Activated CD8-positive, alpha-beta memory T cell treated with anti-CD3 and anti-CD28 coated beads, Interleukin-2, amount 50 U/mL, for 4 hours (primary cell): ENCODE measurements at regions not wholly inside any gene's neighbourhood (a gene's known extent, or its start where the extent isn't known, plus 50 kb on each side); places are given as distances from the start of the nearest gene placed in this dataset.
"Not testable (repeated sequence)": the region's sequence is repeated elsewhere in the genome, so short reads cannot be mapped to it uniquely, and the experiment has no call there.

ENCODE experiments used
- DNase-seq: peaks from one replicate; pipeline ENCODE4 v3.0.0-alpha.2; 2020

- no peak for DNase-seq
Observed at GRCh38 chr6:15953152-15953880, 175.6 kb upstream of the MYLIP start.

DNA sequence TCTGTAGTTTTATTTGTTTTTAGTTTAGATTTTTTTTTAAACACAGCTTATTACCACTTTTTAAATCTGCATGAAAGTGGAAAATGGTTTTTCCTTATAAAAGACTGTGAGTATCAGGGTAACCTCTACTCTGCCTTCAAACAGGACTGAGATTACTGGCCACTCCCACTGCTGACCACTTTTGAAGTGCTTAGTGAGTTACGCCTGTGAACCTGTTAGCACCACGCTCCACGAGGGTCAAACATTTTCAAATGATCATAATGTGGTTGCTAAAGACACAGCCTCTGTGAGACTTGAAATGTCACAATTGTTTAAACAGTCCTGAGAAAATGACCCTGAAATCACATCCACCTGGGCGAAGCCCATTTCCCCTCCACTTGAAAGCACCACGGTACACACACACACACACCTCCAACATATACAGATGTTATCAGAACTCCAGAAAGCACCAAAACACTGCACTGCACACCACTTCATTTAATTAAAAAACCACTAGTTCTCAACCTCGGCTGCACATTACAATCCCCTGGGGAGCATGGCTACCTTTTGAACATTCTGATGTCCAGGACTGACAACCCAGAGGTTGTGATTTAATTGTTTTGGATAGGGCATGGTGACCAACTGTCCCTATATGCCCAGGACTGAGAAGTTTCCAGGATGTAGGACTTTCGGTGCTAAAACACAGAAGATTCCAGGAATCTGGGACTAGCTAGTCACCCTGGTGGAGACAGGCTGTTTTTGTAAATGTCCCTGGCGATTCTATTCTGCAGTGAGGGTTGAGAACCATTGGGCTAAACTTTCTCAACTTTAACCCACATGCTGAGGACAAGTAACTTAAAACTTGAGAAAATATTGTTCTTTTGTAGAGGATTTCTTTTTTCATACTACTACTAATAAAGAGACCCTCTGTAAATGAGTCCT, 176.4 kb upstream of the MYLIP start:
- no peak for DNase-seq

- no peak for DNase-seq
Observed at GRCh38 chr6:15950962-15951569, 177.8 kb upstream of the MYLIP start.

DNA sequence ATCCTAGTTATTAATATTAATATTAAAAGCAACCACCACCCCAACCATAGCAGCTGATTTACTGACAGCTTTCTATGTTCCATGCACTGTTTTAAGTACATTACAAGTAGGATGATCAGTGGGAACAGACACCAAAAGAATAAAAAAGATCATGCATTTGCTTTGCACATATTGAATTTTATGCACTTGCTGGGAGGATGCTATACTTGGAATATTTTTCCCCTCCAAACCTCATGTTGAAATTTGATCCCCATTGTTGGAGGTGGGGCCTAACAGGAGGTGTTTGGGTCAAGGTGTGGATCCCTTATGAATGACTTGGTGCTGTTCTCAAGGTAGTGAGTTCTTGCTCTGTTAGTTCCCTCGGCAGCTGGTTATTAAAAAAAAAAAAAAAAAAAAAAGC, 178.9 kb upstream of the MYLIP start:
- DNase-seq = no peak

- DNase-seq = no peak
Observed at GRCh38 chr6:15948930-15949900, 179.7 kb upstream of the MYLIP start.

- no peak for DNase-seq
Observed at GRCh38 chr6:15947923-15948322, 181.0 kb upstream of the MYLIP start.

GRCh38 chr6:15947436-15947835, 181.4 kb upstream of the MYLIP start:
- no peak for DNase-seq

DNA sequence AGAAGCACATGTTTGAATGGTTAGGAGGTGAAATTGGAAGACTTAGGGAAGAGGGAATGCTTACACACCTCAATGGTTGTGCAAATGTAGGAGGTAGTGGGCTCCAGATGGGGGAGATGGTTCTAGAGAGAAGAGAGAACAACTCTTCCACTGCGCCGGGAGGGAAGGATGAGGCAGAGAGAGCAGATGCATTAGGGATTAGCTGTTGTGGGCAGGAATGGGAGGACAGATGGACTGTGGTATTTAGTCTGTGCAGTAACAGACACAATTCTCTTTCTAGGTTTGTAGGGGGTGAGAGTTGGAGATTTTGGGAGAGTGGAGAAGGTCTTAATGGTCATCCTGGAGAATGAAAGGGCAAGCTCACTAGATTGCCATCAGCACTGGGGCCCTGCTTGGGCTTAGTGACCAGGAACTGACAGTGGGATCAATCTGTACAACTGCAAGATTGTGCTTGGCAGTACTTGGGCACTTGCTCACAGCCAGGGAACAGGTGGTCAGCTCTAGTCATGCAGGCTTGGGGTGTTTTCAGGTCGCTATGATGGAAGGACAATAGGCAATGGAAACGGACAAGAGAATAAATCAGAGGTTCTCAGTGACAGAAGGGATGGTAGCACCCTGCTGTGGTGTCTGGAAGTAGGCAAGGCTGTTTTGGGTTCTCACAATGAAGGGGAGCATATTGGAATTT, 182.0 kb upstream of the MYLIP start:
- DNase-seq = no peak

DNA sequence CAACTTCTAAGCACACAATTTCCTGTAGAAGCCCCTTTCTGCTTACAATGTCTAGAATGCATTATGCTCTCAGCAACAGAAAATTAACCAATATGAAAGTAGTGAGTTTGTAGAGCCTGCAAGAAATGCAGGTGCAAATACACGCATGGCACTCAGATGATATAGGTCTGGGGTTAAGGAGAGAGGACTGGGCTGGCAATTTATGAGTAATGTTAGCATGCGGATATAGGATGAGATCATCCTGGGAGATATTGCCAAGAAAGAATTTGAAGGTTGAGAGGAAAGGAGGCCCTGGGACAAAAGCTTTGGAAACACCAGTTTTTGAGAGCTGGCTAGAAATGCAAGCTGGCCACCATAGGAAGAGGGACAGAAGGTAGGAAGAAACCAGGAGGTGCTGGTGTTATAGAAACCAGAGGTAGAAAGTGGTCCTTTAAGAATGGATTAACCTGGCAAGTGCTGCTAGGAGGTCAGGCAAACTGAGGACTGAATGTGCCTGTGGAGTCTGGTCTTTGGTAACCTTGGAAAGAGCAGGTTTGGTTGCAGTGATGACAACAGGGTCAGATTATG, 183.2 kb upstream of the MYLIP start:
- no peak for DNase-seq

- DNase-seq = no peak
Observed at GRCh38 chr6:15943423-15943822, 185.5 kb upstream of the MYLIP start.

GRCh38 chr6:15941168-15941567, 187.7 kb upstream of the MYLIP start:
- DNase-seq = no peak

DNA sequence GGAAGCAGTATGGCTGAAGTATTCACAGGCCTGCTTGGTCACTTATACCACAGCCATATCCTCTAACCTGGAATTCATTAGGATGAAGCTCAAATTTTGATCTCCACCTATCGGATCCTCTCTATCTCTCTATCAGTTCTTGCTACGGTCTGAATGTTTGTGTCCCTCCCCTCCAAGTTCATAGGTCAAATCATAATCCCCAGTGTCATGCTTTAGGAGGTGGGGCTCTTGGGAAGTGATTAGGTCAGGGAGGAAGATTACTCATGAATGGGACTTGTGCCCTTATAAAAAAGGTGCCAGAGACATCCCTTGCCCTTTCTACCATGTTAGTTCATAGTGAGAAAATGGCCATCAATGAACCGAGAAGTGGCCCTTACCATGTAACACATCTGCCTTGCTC, 190.8 kb upstream of the MYLIP start:
- DNase-seq = no peak

DNA sequence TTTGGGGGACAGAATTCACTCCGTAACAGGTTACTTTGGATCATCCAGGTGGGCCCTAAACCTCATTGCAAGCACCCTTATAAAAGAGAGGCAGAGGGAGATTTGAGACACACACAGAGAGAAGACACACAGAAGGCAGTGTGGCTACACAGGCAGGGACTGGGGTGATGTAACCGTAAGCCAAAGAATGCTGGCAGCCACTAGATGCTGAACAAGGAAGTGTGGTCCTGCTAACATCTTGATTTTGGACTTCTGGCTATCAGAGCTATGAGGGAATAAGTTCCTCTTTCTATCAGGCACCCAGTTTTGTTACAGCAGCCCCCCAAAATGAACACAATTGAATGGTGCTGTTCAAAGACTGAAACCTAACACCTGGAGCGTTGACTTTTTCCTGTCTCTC, 191.3 kb upstream of the MYLIP start:
- DNase-seq = no peak

GRCh38 chr6:15936503-15936902, 192.4 kb upstream of the MYLIP start:
- no peak for DNase-seq

DNA sequence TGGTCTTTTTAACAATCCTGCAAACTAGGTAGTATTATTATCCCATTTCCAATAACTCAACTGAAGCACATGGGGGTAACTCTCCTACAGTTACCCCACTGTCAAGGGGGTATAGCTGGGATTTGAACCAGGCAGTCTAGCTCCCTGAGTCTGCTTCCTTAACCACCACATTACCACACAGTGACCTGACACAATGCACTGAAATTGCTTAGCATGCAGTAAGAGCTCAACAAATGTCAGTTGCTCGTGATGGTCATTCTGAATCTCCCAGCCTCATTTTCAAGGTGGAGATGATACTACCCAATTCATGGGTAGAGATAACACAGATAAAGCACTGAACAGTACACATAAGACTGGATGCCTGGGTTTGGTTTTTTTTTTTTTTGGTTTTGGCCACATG, 193.2 kb upstream of the MYLIP start:
- DNase-seq = no peak

DNA sequence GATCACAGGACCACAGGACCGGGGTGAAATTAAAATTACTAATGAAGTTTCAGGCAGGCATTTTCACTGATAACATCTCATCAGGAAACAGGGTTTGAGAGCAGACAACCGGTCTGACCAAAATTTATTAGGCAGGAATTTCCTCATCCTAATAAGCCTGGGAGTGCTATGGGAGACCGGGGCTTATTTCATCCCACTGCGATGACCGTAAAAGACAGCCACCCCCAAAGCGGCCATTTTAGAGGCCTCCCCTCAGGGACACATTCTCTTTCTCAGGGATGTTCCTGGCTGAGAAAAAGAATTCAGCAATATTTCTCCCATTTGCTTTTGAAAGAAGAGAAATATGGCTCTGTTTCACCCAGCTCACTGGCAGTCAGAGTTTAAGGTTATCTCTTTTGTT, 197.2 kb upstream of the MYLIP start:
- DNase-seq = not testable (repeated sequence)

DNA sequence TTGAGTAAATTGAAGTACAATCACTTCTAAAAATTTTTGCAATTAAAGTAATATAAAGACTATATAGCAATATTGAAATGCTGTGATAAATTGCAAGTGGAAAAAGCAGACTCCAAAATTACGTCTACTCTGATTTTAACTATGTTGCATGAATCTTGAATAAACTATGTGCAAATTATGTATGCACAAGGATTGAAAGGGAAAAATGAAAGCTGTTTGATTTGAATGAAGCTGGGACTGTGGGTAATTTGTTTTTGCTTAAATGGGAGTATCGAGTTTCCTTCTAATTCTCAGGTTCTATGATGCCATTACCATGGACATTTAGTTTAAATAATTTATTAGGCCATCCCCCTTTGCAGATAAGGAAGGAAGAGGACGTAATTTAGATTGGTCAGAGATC, 198.7 kb upstream of the MYLIP start:
- no peak for DNase-seq

- DNase-seq = no peak
Observed at GRCh38 chr6:15929685-15930084, 199.2 kb upstream of the MYLIP start.

GRCh38 chr6:15927531-15928225, 201.2 kb upstream of the MYLIP start:
- no peak for DNase-seq

- DNase-seq = no peak
Observed at GRCh38 chr6:15926256-15926655, 202.6 kb upstream of the MYLIP start.

DNA sequence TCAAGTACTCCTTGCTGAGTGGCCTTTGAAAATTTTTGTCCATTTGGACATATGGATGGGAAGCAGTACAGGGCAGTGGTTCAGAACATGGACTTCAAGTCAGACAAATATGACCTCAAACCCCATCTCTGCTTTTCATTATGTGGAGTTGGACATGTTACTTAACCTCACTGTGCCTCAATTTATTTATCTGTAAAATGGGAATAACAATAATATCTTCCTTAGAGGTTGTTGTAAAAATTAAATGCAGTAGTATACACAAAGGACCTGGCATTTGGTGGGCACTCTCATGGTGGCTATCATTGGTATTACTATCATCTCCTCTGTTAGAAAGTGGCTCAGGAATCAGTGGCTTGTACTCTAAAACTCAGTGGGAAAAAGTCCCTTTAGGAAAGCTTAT, 204.0 kb upstream of the MYLIP start:
- no peak for DNase-seq
